Eye (tissue), 1 donor: ENCODE measurements at regions not wholly inside any gene's neighbourhood (a gene's known extent, or its start where the extent isn't known, plus 50 kb on each side); places are given as distances from the start of the nearest gene placed in this dataset.

ENCODE experiments used
- DNase-seq: peaks from one replicate; pipeline ENCODE4 v3.0.0-alpha.2; 2015

DNA sequence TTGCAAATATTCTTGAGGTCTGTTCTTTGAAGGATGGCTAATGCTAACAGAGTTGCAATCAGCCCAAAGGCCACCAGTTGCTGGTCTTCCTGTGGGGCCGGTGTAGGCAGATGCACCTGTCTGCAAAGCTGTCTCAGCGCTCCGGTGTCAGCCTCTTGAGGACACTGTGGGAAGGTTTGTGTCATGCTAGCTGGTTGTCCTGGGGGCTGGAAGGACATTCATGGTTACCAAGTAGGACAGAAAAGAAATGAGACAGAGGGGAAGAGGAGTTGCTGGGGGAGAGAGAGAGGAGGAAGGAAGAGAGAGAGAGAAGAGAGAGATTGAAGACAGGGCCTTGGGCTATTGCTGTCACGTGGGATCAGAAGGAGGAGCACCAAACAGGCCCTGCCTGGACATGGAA is 639.6 kb upstream of the HS6ST1 start:
- DNase-seq = no peak

DNA sequence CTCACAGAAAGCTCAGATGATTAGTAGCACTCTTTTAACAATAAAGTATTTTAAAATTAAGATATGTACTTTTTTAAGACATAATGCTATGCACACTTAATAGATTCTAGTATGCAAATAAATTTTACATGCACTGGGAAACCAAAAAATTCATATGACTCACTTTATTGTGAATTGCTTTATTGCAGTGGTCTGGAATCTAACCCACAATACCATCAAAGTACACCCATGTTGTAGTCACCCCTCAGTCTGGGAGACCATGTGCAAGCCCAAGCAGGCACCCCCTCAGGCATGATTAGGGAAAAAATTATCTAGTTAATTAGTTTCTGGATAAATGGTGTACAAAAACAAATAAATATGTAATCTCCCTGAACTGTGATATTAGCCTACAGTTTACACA is 649.0 kb upstream of the HS6ST1 start:
- no peak for DNase-seq

GRCh38 chr2:128969374-128969773 is 650.7 kb upstream of the HS6ST1 start:
- DNase-seq = no peak

DNA sequence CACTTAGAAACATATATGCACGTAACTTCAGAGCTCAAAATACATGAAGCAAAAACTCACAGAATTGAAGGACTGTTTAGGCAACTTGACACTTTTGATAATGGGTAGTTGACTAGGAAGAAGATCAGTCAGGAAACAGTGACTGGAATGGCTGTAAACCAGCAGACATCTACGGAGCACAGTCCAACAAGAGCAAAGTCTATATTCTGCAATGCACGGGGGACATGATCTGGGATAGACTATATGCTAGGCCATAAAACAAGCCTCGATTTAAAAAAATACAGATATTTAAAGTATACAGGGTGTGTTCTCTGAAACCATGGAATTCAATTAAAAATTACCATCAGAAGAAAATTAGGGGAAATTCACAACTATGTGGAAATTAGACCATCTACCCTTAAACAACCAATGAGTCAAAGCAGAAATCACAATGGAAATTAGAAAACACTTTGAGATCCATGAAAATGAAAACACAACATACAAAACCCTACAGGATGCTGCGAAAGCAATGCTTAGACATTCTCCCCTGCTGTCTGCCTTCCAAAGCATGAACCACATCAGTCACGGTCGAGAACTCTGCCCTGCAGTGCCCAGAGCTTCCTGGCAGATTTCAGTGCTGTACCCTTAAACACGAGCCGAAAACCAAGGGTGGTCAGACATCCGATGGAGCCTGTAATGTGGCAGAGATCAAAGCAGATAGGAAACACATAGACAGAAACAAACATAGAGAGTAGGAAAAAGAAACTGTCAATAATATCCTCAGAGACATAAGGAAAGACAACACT is 651.9 kb upstream of the HS6ST1 start:
- DNase-seq = no peak

DNA sequence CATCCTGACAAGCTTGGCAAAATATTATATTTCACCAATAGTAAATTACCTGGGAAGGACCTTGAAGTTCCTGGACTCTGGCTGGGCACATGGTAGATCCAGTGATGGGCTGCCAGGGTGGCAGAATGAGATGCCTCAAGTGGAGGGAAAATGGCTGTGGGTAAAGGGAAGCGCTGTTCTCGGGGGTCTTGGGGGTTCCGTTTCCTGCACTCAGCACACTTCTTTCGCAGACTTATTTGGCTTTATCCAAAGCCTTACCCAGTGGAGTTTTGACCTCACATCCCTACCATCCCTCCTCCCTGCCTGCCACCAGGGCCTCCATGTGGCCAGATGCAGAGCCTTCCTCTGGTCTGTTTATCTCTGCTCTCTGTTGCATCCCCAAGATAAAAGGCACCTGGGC is 654.9 kb upstream of the HS6ST1 start:
- no peak for DNase-seq

- no peak for DNase-seq
Observed at GRCh38 chr2:128978212-128978611, 659.5 kb upstream of the HS6ST1 start.

- DNase-seq = no peak
Observed at GRCh38 chr2:128979182-128979581, 660.5 kb upstream of the HS6ST1 start.

GRCh38 chr2:128980475-128980874 is 661.8 kb upstream of the HS6ST1 start:
- no peak for DNase-seq

DNA sequence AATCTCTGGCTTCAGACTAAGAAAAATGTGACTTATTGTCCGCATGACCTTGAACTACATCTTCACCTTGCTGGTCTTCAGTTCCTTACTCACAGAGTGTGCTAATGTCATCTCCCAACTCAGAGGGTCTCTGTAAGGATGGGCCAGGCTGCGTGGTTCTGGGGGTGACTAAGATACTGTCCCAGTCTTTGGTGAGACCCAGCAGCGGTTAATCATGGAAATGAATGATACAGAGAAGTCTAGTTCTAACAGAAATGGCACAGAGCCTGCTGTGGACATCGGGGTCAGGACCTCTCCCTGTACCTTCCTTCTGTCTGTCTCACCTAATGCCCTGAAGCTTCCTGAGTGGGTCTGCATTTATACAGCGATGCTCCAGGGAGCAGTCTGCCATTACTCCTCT is 662.7 kb upstream of the HS6ST1 start:
- no peak for DNase-seq

DNA sequence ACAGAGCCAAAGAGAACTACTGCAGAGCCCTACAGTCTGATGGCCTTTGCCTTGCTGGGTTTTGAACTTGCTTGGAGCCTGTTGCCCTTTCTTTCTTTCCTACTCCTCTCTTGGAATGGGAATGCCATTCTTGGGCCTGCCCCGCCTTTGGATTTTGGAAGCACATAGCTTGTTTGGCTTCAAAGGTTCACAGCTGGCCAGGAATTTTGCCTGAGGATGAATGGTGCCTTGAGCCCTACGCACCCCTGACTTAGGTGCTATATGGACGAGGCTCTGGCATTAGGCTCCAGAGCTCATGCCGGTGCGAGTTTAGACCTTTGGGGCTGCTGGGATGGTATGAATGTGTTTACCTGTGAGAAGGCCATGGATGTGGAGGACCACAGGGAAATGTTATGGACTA is 663.3 kb upstream of the HS6ST1 start:
- no peak for DNase-seq

DNA sequence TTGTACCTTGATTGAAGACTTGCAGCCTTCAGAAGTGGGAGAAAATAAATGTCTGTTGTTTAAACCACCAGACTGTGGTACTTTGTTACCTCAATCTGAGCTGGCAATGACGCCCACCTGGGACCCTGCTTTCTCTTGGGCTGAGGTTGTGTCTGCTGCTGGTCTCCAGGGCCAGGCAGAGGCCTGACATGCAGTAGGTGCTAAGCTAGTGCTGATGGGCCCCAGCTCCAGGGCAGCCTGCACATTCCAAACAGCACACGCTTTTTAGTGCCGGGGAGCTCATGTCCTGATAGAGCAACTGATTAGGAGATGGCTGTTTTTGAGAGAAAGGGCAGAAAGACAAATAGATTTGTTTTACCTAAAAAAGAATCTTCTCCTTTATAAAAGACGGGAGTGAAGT is 664.0 kb upstream of the HS6ST1 start:
- DNase-seq = no peak

- DNase-seq = no peak
Observed at GRCh38 chr2:128983094-128983493, 664.4 kb upstream of the HS6ST1 start.

- DNase-seq = no peak
Observed at GRCh38 chr2:128984081-128984480, 665.4 kb upstream of the HS6ST1 start.

DNA sequence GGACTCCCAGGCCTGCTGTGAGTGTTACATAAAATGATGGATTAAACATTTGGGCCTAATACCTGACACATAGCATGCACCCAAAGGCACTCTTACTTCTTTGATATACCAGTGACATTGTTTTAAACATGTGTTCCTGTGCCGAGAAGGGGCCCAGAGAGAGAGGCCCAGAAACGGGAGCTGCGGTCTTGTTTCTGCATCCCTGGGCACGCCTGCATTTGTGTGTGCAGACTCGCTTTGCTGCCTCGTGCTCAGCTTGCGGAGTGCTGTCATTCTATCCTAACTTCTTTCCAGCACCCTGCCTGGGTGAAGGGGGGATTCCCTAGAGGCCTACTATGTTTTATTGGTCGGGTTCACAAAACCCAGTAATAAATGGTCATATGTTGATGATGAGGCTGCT is 666.2 kb upstream of the HS6ST1 start:
- no peak for DNase-seq

DNA sequence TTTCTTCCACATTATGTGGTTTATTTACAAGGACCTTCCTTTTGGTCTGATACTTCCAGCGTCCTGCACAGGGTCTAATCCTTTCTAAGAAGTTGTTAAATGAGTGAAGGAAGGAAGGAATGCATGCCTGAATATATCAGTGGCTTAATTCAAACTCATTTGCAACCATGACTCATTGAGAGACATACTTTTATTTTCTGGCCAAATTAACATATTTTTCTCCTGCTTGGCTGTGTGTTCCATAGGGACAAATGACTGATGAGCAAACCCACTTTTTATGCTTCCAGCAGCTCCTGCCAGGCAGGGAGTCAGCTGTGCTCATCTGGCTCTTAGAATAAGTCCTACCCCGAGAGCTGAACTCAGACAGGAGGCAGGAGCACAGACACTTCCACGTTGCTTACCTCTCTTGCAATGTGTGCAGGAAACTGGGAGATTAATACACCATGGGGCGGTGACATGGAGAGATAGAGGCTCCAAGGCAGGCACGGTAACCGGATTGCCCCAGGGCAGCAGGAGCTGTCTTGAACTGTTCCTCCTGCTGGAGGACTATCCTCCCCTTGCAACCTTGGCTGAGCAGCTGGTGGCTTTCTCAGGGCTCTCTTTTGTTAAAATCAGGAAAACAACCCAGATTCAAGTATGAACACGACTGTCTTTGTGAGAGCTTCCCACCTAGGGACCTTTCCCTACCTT is 667.5 kb upstream of the HS6ST1 start:
- peak; percentile 35 for DNase-seq

DNA sequence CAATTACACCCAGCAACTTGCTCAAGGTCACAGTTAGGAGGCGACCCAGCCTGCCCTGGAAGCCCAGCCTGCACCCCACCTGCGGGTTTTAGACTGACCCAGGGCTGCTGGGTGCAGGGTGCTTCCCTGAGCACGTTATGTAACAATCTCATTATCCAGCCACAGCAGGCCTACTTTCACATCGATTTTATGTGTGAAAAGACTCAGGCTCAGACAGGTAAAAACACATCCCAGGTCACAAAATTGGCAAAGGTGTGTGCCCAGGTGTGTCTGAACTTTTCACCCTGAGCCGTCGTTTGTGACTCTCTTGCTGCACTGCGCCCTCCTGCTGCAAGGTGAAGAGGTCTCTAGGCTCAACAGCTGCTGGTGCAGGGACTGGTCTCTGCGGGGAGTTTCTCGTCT is 668.2 kb upstream of the HS6ST1 start:
- no peak for DNase-seq

GRCh38 chr2:128988326-128988725 is 669.7 kb upstream of the HS6ST1 start:
- DNase-seq = no peak

DNA sequence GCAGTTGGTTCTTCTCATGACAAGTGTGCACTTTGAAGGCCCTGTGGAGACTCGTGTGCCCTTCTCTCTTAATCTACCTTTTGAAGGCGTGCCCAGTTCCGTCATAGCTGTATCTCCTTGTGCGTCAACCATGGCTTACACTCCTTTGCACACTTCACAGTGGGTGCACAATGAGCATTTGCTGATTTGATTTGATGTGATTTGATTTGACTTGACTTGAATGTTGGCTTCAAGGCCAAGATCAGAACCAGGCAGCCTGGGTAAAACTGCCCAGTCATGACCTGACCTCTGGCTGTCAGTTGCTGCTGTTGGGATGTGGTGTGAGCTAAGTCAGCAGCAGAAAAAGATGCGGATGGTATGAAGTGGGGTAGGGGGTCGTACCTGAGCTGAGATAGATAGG is 670.3 kb upstream of the HS6ST1 start:
- DNase-seq = peak; percentile 88

- no peak for DNase-seq
Observed at GRCh38 chr2:128995086-128995485, 676.4 kb upstream of the HS6ST1 start.

DNA sequence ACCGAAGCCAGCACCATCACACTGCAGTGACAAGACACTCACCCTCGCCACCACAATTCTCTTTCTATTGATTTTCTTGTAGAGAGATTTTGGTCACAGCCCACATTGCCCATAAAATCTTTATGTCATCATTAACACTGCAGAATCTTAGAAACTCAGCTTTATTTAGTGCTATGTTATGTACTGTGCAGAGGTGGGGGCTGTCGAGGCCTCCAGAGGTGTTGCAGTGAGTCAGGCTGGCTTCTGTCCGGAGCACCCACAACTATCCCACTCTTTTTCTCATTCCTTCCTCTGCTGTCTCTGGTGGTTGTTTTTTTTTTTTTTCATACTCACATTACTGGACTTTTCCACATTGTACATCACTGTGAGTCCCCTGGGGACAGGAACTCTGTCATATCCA is 677.4 kb upstream of the HS6ST1 start:
- DNase-seq = no peak

GRCh38 chr2:128997166-128997866 is 678.6 kb upstream of the HS6ST1 start:
- DNase-seq = no peak

DNA sequence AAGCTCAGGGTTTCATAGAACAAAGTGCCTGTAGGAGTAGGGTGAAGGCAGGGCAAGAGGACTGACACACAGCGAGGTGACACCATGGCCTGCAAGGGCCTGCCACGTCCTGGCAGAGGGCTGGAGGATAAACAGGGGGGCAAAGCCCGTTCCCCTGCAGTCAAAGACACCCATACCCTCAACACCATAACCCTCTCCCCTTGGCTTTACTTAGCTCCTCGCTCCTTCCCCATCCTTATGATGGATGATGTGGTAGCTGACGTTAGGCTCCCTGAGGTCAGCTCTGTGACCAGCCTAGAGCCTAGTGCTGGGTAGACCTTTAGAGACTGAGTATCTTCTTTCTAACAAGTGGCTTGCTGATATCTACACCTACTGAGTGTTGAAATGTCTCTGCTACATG is 683.3 kb upstream of the HS6ST1 start:
- DNase-seq = no peak

DNA sequence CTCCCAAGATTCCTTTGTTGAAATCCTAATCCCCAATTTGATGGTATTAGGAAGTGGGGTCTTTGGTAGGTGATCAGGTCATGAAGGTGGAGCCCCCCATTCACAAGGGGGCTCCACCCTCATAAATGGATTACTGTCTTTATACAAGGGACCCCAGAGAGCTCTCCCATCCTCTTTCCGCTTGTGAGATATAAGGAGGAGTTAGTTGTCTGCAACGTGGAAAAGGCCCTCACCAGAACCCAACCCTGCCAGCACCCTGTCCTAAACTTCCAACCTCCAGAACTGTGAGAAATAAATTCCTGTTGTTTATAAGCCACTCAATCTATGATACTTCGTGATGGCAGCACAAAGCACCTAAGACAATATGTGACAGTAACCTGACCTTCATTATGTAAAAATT is 684.1 kb upstream of the HS6ST1 start:
- DNase-seq = no peak

GRCh38 chr2:129004485-129004884 is 685.8 kb upstream of the HS6ST1 start:
- DNase-seq = no peak
